Hepatic stellate cell (primary cell): ENCODE measurements at regions not wholly inside any gene's neighbourhood (a gene's known extent, or its start where the extent isn't known, plus 50 kb on each side); places are given as distances from the start of the nearest gene placed in this dataset.
"Not testable (repeated sequence)": the region's sequence is repeated elsewhere in the genome, so short reads cannot be mapped to it uniquely, and the experiment has no call there.

Source experiments
- DNase-seq: peaks from one replicate; pipeline ENCODE4 v3.0.0; 2011; ENCODE audit warnings: low spot score

DNA sequence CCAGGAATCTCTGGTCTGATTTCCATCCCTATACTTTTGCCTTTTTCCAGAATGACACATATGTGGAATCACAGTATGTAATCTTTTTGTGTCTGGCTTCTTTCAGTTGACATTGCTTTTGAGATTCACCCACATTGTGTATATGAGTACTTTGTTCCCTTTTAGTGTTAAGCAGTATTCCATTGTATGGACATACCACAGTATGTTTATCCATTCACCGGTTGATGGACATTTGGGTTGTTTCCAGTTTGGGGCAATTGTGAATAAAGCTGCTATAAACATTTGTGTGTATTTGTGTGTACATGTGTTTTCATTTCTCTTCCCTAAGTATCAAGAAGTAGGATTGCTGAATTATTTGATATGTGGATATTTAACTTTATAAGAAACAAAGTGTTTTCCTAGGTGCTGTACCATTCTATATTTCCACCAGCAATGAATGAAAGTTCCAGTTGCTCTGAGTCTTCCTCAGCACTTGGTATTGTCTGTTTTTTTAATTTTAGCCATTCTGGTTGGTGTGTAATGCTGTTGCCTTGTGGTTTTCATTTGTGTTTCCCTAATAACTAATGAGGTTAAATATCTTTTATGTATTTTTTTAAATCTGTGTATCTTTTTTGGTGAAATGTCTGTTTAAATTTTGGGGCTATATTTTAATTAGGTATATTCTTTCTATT, 203.5 kb upstream of the HAAO start:
- no peak for DNase-seq

DNA sequence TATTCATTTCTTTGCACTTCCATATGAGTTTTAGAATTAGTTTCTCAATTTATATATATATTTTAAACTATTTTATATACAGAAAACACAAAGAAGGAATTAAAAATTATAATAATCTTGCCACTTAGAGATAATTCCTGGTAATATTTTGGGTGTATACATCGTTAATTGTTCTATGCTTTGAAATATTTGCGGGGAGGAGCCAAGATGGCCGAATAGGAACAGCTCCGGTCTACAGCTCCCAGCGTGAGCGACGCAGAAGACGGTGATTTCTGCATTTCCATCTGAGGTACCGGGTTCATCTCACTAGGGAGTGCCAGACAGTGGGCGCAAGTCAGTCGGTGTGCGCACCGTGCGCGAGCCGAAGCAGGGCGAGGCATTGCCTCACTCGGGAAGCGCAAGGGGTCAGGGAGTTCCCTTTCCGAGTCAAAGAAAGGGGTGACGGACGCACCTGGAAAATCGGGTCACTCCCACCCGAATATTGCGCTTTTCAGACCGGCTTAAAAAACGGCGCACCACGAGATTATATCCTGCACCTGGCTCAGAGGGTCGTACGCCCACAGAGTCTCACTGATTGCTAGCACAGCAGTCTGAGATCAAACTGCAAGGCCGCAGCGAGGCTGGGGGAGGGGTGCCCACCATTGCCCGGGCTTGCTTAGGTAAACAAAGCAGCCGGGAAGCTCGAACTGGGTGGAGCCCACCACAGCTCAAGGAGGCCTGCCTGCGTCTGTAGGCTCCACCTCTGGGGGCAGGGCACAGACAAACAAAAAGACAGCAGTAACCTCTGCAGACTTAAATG, 197.1 kb upstream of the HAAO start:
- DNase-seq = not testable (repeated sequence)

DNA sequence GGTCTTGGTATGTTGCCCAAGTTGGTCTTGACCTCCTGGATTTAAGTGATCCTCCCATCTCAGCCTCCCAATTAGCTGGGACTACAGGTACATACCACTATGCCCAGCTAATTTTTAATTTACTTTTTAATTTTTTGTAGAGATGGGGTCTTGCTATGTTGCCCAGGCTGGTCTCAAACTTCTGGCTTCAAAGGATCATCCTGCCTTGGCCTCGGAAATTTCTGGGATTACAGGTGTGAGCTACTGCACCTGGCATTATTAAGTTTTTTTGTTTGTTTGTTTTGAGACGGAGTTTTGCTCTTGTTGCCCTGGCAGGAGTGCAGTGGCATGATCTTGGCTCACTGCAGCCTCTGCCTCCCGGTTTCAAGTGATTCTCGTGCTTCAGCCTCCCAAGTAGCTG, 195.7 kb upstream of the HAAO start:
- not testable (repeated sequence) for DNase-seq

DNA sequence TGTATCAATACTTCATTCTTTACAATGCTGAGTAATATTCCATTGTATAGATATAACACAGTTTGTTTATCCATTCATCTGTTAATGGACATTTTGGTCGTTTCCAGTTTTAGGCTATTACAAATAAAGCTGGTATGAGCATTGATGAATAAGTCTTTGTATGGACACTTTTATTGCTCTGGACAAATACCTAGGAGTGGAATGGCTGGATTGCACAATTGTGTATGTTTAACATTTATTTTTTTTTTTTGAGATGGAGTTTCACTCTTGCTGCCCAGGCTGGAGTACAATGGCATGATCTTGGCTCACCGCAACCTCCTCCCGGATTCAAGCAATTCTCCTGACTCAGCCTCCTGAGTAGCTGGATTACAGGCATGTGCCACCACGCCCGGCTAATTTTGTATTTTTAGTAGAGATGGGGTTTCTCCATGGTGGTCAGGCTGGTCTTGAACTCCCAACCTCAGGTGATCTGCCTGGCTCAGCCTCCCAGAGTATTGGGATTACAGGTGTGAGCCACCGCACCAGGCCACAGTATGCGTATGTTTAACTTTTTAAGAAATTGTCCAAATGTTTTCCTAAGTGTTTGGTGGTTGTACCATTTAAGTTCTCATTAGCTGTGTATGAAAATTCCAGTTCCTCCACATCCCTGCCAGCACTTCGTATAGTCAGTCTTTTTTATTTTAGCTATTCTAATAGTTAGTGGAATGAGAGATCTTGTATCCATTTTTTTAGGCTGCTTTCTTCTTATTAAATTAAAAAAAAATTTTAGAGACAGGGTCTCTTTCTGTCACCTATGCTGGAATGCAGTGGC, 194.9 kb upstream of the HAAO start:
- no peak for DNase-seq

DNA sequence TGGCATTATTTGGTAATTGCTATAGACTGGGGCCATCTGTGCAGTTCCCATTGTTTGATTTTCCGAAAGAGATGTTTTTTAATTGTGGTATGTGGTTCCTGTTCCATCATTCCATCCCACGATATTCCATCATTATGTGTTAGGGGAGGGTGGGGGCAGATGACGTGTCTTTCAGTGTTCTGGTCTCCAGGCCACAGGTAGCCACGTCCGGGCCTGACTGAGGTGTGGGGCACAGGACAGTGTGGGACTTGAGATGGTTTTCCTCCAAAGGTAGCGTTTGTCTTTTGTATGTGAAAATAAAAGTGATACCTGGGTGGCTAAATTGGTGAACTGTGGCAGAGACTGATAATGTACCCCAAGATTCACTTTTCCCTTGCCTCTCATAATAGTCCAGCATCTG, 192.2 kb upstream of the HAAO start:
- DNase-seq = no peak

DNA sequence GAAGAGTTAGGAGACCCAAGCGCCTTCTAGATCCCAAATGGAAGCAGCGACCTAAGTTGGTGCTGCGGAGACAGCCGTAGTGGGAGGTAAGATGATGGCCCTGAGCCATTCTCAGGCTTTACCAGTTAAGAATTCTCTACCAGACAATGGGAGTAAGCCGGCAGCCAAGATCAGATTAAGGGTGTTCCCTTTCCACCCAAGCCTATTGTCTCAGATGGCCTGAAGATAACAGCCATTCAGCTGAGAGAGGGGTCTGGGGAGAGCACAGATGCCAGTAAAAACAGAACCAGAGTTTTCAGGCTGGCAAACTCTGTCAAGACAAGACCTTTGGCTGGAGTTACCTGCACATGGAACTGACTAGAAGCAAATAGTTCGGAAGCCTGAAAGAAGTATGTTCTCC, 191.7 kb upstream of the HAAO start:
- DNase-seq = no peak

DNA sequence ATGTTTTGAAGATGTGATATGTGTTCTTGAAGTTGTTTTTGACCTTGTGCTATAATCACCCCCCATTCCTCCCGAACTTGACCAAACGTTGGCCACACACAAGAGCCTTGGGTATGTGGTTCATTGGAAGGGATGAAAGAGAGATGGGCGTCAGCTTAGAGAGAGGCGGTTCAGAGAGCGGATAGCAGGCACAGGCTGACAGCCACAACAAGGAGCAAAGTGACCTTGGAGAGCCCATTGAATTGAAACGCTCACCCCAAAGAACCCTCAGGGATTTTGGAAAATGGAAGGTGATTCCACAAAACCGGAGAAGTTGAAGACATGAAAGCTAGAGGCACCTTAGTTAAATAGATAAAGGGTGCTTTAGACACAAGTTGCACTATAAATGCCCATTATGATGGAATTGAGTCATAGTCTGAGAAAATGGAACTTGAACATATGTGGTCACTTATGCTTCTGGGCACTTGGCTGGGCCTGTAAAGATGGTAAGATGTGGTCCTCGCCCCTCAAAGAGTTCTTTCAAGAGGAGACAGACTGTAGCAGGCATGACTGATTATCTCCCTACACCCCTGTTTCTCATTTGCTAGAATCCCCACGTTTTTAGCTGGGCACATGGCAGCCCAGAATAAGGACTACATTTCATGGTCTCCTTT, 188.5 kb upstream of the HAAO start:
- no peak for DNase-seq

DNA sequence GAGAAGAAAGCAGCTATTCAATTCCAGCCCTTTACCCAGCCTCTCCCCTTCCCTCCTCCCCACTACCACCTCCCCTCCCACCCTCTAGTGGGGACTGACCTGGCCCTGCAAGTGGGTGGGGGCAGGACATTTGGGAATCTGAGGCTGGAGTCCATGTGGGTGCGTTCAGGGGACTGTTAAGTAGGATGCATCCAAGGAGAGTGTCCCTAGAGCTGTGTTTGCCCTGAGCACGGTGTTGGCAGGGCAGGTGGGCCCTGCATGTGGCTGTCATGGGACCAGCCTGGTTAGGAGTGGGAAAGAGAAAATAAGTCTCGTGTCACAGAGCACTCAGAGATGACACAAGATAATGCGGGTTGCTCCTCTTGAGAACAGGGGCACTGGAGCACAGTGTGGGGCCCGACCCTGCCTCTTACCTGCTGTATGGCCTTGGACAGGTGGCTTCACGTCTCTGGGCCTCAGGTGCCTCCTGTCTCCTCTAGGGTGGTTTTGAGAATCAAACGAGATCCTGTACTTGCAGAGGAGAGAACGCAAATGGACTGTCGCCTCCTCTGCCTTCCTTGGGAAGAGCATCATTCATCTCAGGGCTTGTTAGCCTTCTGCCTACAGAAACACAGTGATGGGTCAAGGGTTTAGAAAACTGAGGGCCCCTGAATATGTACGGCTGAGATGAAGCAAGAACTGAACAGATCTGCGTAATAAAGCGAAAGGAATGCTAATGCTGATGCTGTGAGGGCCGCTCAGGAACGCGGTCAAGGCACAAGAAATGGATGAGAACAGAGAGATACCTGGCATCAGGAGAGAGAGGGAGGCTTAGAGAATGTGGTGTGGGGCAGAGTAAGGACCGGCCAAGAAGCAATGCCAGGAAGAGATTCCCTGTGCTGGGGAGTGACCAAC, 187.7 kb upstream of the HAAO start:
- DNase-seq = no peak

DNA sequence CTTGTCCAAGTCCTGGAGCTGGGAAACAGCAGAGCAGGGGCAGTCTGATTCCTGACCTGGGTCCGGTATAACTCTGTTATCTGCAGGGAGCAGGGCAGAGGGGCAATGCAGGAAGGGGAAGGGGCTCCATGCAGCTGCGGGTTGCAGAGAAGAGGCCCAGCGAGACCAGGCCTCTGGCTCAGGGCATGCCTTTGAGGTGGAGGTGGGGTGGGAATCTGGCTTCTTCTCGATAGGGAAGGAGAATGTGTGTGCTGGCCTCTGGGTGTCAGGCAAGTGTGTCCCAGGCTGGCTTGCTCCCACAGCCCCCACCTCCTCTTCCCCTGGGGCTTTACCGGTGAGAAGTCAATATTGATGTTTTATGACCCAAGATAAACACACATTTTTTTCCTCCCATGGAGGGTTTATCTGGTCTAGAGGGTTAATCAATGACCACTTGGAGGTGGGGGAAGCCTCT, 187.1 kb upstream of the HAAO start:
- DNase-seq = no peak

DNA sequence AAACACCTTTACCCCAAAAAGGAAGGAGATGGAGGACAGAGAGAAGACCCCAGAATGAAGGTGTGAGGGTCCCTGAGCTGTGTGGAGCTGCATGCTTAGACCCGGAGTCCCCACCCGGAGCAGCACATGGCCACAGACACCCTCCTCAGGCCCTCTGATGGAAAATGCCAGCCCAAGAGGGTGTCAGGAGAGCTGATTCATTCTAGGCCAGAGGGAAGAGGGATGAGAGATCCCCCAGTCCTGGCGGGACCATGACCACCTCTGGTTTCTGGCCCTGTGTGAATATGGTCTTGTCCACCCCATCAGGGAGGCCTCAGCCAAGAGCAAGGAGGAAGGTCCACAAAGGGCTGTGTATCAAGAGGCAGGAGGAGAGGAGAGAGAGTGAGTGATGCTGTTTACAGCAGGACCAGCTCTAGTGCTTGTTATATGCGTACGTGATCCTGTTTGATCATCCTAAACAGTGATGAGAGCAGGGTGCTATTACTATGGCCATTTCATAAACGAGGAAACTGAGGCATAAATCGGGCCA, 186.6 kb upstream of the HAAO start:
- no peak for DNase-seq

DNA sequence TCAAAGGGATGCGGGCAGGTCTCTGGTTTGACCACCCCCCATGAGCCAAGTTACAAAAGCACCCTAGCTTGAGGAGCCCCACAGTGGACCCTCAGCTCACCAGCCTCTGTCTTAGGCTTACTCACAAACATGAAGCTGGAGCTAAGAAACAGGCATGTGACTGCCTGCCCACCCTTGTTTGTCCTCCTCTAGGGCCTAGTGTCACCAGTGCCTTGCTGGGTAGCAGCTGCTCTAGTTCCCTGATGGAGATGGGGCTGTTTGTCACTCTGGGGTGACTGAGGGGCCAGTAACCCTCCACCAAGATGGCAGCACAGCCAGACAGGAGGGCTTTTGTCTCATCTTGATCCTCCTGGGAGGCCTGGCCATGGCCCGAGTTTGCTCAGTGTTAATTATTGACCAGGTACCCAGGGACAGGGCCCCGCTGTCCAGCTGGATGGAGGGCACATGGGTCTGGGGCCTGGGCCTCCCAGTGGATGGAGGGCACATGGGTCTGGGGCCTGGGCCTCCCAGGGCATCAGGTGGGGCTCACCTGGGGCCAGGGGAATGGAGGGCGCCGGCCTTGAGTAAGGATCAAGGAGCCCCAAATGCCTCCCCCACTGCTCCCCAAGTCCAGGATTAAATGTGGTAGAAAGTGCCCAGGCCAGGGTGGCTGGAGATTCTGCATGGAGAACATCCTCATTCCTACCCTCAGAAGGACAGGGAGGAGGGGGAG, 185.9 kb upstream of the HAAO start:
- no peak for DNase-seq

DNA sequence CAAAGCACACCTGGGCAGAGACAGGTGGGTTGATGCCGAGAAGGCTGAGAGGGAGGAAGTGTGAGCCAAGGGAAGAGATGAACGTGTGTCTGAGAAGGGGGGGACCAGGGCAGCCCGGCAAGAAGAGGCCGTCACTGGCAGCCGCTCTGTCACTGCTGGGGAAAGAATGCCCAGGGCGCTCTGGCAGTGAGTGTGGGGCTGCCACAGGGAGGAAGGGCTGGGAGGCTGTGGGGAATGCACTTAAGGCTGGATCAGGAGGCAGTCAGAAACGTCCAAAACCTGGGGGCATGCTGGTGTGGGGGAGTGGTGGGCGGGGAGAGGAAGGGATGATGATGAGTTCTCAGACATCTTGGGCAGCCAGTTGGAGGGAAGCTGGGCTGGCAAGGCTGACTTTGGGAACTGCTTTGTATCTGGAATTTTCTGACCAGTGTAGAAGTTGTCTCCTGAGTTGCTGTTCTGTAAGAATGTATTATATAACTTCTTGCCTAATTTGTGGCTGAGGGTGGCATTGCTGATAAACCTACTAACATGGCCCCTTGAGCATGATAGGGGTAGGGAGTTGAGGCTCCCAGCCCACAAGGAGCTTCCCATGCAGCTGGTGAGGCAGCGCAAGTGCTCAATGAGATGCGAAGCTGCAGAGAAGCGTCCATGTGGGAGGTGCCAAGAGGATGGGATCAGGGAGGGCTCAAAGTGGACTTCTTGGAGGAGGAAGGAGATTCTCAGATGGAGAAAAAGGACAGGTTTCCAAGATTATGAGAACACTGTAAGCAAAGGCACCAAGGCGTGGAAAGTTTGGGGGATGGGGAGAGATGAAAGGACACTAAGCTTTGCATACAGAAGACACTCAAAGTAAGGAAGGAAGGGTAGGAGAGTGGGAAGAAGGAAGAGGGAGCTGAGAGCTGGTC, 185.1 kb upstream of the HAAO start:
- no peak for DNase-seq

DNA sequence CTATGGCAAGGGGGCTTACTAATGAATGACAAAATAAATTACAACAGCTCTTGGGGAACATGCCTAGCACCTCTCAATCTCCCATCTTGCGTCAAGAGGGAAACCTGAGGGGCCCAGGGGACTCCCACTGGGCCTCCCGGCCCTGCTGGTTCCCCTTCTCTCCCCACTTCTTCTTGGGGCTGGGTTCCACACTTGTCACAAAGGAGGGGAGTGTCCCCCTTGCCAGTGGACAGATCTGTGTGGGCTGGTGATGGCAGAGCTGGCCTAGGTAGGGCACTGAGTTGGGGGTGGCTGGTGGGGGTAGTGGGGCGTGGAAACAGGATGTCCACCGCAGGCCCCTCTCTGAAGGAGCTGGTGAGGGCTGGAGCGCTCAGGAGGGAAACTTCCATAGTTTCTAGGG, 184.0 kb upstream of the HAAO start:
- no peak for DNase-seq

DNA sequence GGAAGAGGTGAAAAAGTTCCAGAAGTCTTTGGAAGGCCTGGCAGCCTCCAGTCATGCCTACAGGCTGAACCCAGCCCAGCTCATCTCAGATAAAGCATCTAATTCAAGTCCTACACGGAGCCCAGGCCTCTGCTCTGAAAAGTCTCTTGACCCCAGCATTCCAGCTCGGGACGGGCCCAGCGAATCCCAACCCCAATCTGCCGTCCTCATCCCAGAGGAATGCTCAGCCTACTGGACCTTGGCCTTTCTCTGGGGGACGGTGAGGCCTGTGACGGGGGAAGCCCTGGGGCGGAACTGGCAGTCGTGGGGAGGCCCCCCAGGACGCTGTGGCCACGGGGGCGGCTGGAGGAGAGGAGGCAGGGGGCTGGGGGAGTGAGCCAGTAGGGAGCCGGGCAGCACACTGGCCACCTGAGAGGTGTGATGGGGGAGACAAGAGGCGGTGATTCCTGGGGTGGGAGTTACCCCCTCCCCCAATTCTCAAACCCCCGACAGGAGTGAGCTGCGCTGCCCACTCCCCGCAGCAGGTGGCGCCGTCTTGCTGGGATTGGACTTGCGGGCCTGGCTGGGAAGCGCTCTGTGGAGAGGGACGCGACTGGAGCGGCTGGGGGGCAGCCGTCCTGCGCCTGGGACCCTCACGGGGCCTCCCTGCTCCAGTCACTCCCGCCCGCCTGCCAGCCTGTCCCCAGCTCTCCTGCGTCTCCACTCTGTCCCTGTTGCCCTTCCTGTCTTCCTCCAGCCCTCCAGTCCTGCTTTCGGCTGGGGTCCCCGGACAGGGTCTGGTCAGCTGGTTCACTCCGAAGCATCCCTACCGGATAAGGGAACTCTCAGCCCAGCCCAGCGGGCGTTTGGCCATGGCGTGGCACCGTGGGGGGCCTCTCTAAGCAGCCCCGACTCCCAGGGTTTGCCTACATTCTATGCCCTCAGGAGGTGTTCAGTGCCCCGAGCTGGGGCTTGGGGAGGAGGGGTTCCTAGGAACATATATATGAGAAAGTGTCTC, 182.6 kb upstream of the HAAO start:
- peak; percentile 79 for DNase-seq

DNA sequence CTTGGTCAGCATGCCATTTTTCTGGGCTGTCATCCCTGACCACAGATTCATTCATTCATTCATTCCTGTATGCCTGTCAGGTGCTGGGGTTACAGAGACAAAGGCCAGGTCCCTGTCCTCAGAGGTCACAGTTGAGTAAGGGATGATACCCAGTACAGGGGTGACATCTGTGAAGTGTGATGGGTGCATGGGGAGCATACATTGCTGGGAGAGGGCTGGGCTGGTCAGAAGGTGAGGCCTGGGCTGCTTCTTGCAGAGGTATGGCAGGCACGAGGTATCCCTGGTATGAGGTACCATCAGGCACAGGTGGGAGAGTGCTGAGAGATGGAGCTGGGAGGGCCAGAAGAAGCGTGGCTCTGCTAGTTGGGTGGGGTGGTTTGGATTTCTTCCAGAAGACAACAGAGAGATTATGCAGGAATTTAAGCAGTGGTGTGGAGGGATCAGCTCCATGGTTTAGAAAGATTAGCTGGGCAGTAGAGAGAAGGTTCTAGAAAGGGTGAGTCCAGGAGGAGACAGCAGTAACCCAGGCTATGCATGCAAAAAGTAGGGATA, 181.9 kb upstream of the HAAO start:
- no peak for DNase-seq

DNA sequence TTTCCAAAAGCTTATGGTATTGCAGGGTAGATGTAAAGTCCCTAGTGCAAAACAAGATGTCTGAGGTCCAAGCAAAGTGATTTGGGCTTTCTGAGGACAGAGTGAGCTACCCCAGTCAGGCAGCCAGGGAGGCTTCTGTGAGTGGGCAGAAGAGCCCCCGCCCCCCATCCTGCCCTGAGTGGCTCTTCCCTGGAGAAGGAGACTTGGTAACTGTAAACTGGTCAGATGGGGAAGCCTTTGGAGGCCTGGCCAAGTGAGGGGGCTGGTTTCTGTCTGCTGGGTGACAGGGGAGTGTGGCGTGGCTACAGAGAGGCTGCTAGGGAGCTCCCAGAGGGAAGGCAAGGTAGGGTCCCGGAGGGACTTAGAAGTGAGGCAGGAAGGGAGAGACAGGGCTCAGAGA, 181.3 kb upstream of the HAAO start:
- no peak for DNase-seq

DNA sequence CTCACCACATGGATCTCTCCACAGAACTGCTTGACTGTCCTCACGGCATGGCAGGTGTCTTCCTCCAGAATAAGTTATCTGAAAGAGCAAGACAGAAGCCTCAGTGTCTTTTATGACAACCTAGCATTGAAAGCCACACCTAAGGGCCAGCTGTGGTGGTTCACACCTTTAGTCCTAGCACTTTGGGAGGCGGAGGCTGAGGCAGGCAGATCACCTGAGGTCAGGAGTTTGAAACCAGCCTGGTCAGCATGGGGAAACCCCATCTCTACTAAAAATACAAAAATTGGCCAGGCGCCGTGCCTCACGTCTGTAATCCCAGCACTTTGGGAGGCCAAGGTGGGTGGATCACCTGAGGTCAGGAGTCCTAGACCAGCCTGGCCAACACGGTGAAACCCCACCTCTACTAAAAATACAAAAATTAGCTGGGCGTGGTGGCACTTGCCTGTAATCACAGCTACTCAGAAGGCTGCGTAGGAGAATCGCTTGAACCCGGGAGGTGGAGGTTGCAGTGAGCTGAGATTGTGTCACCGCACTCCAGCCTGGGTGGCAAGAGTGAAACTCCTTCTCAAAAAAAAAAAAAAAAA, 180.6 kb upstream of the HAAO start:
- DNase-seq = not testable (repeated sequence)
